ENCODE measurements at regions not wholly inside any gene's neighbourhood (a gene's known extent, or its start where the extent isn't known, plus 50 kb on each side); places are given as distances from the start of the nearest gene placed in this dataset.

- H3K36me3 ChIP-seq (replicated peaks in 1 of 2; ENCODE audit: control insufficient read depth in 1 of 2, insufficient read depth in 2 of 2, low read length in 2 of 2): no peaks in the 10 kb centered on the region
- no peak overlapping the region for H3K9ac ChIP-seq (ENCODE audit: insufficient read depth, low read length, poor library complexity, severe bottlenecking)
- H3K9me3 Mint-ChIP-seq: peaks cover 0 to 4% (median 2%) of the 10 kb centered on the region in 7 donors
- no peaks in the 10 kb centered on the region for H4K20me1 ChIP-seq (ENCODE audit: insufficient read depth, low read length)
- H3K27me3 Mint-ChIP-seq (ENCODE audit: low read depth in 3 of 3): peaks cover 0 to 1% (median 0%) of the 10 kb centered on the region in 3 donors
- WGBS (ENCODE audit: insufficient coverage): no CpG with 5 or more reads among the region's 2 CpGs
- H3K4me2 ChIP-seq (replicated peaks; ENCODE audit: extremely low read depth, low read length, poor library complexity, severe bottlenecking): no peak overlapping the region
- H3K36me3 Mint-ChIP-seq: no peaks in the 10 kb centered on the region
- no peak overlapping the region for H2AFZ ChIP-seq (ENCODE audit: insufficient read depth, low read depth, low read length, poor library complexity, severe bottlenecking)
- H3K4me3 Mint-ChIP-seq: no peak overlapping the region
- intact Hi-C loops (cut with micrococcal nuclease): no loop called here
- H3K9me3 ChIP-seq (replicated peaks in 1 of 2; ENCODE audit: control insufficient read depth in 1 of 2, insufficient read depth in 1 of 2, low read length in 2 of 2): no peaks in the 10 kb centered on the region
- TF ChIP-seq CTCF (IDR thresholded peaks at IDR 0.05): no peak
- DNase-seq: no peak
- H3K27ac ChIP-seq (ENCODE audit: low read depth in 1 of 2, low read length in 2 of 2): no peak overlapping the region
- no peak overlapping the region for H3K4me3 ChIP-seq (replicated peaks in 1 of 3; ENCODE audit: low read depth in 2 of 3, low read length in 3 of 3)
- H3K79me2 ChIP-seq (ENCODE audit: insufficient read depth, low read length): no peaks in the 10 kb centered on the region
- peaks cover 0 to 2% of the 10 kb centered on the region in 2 donors for H3K27me3 ChIP-seq (ENCODE audit: control insufficient read depth in 2 of 2, insufficient read depth in 2 of 2, low read length in 2 of 2)
- no peak overlapping the region for H3K27ac Mint-ChIP-seq
- H3K4me1 ChIP-seq (ENCODE audit: control insufficient read depth in 1 of 2, insufficient read depth in 2 of 2, low read length in 2 of 2): no peaks in the 10 kb centered on the region
- H3K4me1 Mint-ChIP-seq: no peaks in the 10 kb centered on the region
These were observed 320.1 kb upstream of the DIO3 start for GRCh38 chr14:101241147-101241546.

- peaks cover 0 to 4% (median 2%) of the 10 kb centered on the region in 7 donors for H3K9me3 Mint-ChIP-seq
- H3K9ac ChIP-seq (ENCODE audit: insufficient read depth, low read length, poor library complexity, severe bottlenecking): no peak overlapping the region
- no peaks in the 10 kb centered on the region for H3K4me1 Mint-ChIP-seq
- intact Hi-C loops (cut with micrococcal nuclease): no loop called here
- no peak overlapping the region for H3K27ac Mint-ChIP-seq
- no peaks in the 10 kb centered on the region for H3K36me3 ChIP-seq (replicated peaks in 1 of 2; ENCODE audit: control insufficient read depth in 1 of 2, insufficient read depth in 2 of 2, low read length in 2 of 2)
- no peak overlapping the region for H3K4me2 ChIP-seq (replicated peaks; ENCODE audit: extremely low read depth, low read length, poor library complexity, severe bottlenecking)
- H3K79me2 ChIP-seq (ENCODE audit: insufficient read depth, low read length): no peaks in the 10 kb centered on the region
- H3K27ac ChIP-seq (ENCODE audit: low read depth in 1 of 2, low read length in 2 of 2): no peak overlapping the region
- TF ChIP-seq CTCF (IDR thresholded peaks at IDR 0.05): no peak
- no peaks in the 10 kb centered on the region for H3K9me3 ChIP-seq (replicated peaks in 1 of 2; ENCODE audit: control insufficient read depth in 1 of 2, insufficient read depth in 1 of 2, low read length in 2 of 2)
- no peaks in the 10 kb centered on the region for H3K36me3 Mint-ChIP-seq
- H3K27me3 ChIP-seq (ENCODE audit: control insufficient read depth in 2 of 2, insufficient read depth in 2 of 2, low read length in 2 of 2): peaks cover 0 to 2% of the 10 kb centered on the region in 2 donors
- H3K27me3 Mint-ChIP-seq (ENCODE audit: low read depth in 3 of 3): peaks cover 0 to 1% (median 0%) of the 10 kb centered on the region in 3 donors
- H4K20me1 ChIP-seq (ENCODE audit: insufficient read depth, low read length): no peaks in the 10 kb centered on the region
- no peak overlapping the region for H2AFZ ChIP-seq (ENCODE audit: insufficient read depth, low read depth, low read length, poor library complexity, severe bottlenecking)
- H3K4me3 ChIP-seq (replicated peaks in 1 of 3; ENCODE audit: low read depth in 2 of 3, low read length in 3 of 3): no peak overlapping the region
- no peak for DNase-seq
- WGBS (ENCODE audit: insufficient coverage): 93% methylated on average over 9 of the region's 10 CpGs
- H3K4me3 Mint-ChIP-seq: no peak overlapping the region
- no peaks in the 10 kb centered on the region for H3K4me1 ChIP-seq (ENCODE audit: control insufficient read depth in 1 of 2, insufficient read depth in 2 of 2, low read length in 2 of 2)
These were observed 319.5 kb upstream of the DIO3 start for GRCh38 chr14:101241807-101242278.

Measured in CD14-positive monocyte (primary cell).